CD4-positive, alpha-beta T cell (primary cell): ENCODE measurements at regions not wholly inside any gene's neighbourhood (a gene's known extent, or its start where the extent isn't known, plus 50 kb on each side); places are given as distances from the start of the nearest gene placed in this dataset.
"Not testable (repeated sequence)": the region's sequence is repeated elsewhere in the genome, so short reads cannot be mapped to it uniquely, and the experiment has no call there.

Experiments
- ATAC-seq: fragments of 200-7000 bp; cut with Tn5 transposase; one replicate; pipeline ENCODE4 v1.10.0; 2022; ENCODE audit warnings: mild to moderate bottlenecking; ENCODE audit not compliant: poor library complexity
- CTCF ChIA-PET: fragments of 350-600 bp; sonication (Branson Sonifier 250); formaldehyde crosslinking; loops from one replicate; lab custom pipeline; 2021; ENCODE audit warnings: antibody characterized with exemption, inconsistent platforms; lab: Charles Lee
- POLR2A ChIA-PET: fragments of 350-600 bp; sonication (Branson Sonifier 250); formaldehyde crosslinking; loops from one replicate; lab custom pipeline; 2021; ENCODE audit warnings: antibody characterized with exemption, inconsistent platforms; lab: Charles Lee
- DNase-seq, 14 experiments: peaks; one replicate each; pipeline ENCODE4 v3.0.0-alpha.2; 2013 to 2020; ENCODE audit warnings: mixed read lengths in 2 of 14
- H3K27ac ChIP-seq, 2 donors: one replicate each; pipeline versions ENCODE4 v1.5.1 to v1.7.0; 2013; ENCODE audit warnings: low read length in 2 of 2, low read depth in 1 of 2, mild to moderate bottlenecking in 1 of 2
- H3K27me3 ChIP-seq, 2 experiments: 1 replicate in 1 of 2; 2 replicates in 1 of 2; pipeline versions ENCODE4 v1.6.1 to v1.7.0; 2013; ENCODE audit warnings: low read length in 2 of 2, control low read depth in 1 of 2, mild to moderate bottlenecking in 1 of 2, moderate library complexity in 1 of 2; ENCODE audit not compliant: insufficient read depth in 2 of 2, control insufficient read depth in 1 of 2
- H3K36me3 ChIP-seq: one replicate; pipeline ENCODE4 v1.6.1; 2013; ENCODE audit warnings: low read length, control low read depth; ENCODE audit not compliant: insufficient read depth
- H3K4me1 ChIP-seq: one replicate; pipeline ENCODE4 v1.6.1; 2013; ENCODE audit warnings: low read length, control low read depth; ENCODE audit not compliant: insufficient read depth
- H3K4me3 ChIP-seq: one replicate; pipeline ENCODE4 v1.5.1; 2013; ENCODE audit warnings: mild to moderate bottlenecking, low read length, moderate library complexity
- H3K9me3 ChIP-seq, 2 experiments: 1 replicate in 1 of 2; 2 replicates in 1 of 2; pipeline versions ENCODE4 v1.6.1 to v1.7.0; 2013; ENCODE audit warnings: low read length in 2 of 2, mild to moderate bottlenecking in 2 of 2, control low read depth in 1 of 2, moderate library complexity in 1 of 2; ENCODE audit not compliant: control insufficient read depth in 1 of 2, insufficient read depth in 1 of 2
- H3K27ac Mint-ChIP-seq: one replicate; pipeline ENCODE4 v1.8.0; 2020; ENCODE audit warnings: mixed read lengths
- H3K27me3 Mint-ChIP-seq: one replicate; pipeline ENCODE4 v1.8.0; 2021; ENCODE audit warnings: mixed read lengths
- H3K36me3 Mint-ChIP-seq: one replicate; pipeline ENCODE4 v1.8.0; 2021; ENCODE audit warnings: low read depth, mixed read lengths
- H3K4me1 Mint-ChIP-seq: one replicate; pipeline ENCODE4 v1.8.0; 2021; ENCODE audit warnings: low read depth, mixed read lengths
- H3K4me3 Mint-ChIP-seq: one replicate; pipeline ENCODE4 v1.8.0; 2020; ENCODE audit warnings: mild to moderate bottlenecking, mixed read lengths
- H3K9me3 Mint-ChIP-seq: one replicate; pipeline ENCODE4 v1.8.0; 2020; ENCODE audit warnings: mixed read lengths
- CTCF ChIP-seq: fragments of 200-600 bp; IDR thresholded peaks from one replicate; pipeline ENCODE4 v1.8.0; 2022; ENCODE audit warnings: antibody characterized with exemption, mild to moderate bottlenecking
- intact Hi-C, 2 experiments: fragments of 100-400 bp; cut with DNase I in 1 of 2; cut with micrococcal nuclease in 1 of 2; formaldehyde crosslinking; loops; one replicate each; pipeline versions ENCODE4 v1.15.1 to v1.9.0; 2023 to 2025; cut with DNase I, micrococcal nuclease

- H3K36me3 ChIP-seq: no peaks in the 10 kb centered on the region
- no peaks in the 10 kb centered on the region for H3K4me1 Mint-ChIP-seq
- ChIA-PET CTCF (no interaction called here), POLR2A (no interaction called here)
- H3K4me3 ChIP-seq: no peak overlapping the region
- no peak overlapping the region for H3K27ac Mint-ChIP-seq
- ATAC-seq (no peak), DNase-seq (no peak)
- intact Hi-C loops: no loop called here
- no peak overlapping the region for H3K4me3 Mint-ChIP-seq
- H3K36me3 Mint-ChIP-seq: no peaks in the 10 kb centered on the region
- no peaks in the 10 kb centered on the region for H3K4me1 ChIP-seq
- H3K27me3 ChIP-seq: no peaks in the 10 kb centered on the region
- H3K27me3 Mint-ChIP-seq: no peaks in the 10 kb centered on the region
- no peak for TF ChIP-seq CTCF
- H3K9me3 Mint-ChIP-seq: peaks cover 10% of the 10 kb centered on the region
- no peak overlapping the region for H3K27ac ChIP-seq
- H3K9me3 ChIP-seq: peaks cover 0 to 6% of the 10 kb centered on the region in 2 experiments
Observed at GRCh38 chr18:65671621-65672415, 79.0 kb upstream of the CDH7 start.

GRCh38 chr18:65670145-65670544 lies 80.7 kb upstream of the CDH7 start:
- H3K27ac ChIP-seq, H3K36me3 ChIP-seq, DNase-seq, CTCF ChIA-PET, H3K27me3 ChIP-seq, H3K9me3 ChIP-seq, H3K9me3 Mint-ChIP-seq, ATAC-seq, H3K27ac Mint-ChIP-seq, H3K4me3 Mint-ChIP-seq, POLR2A ChIA-PET, H3K4me1 ChIP-seq, H3K27me3 Mint-ChIP-seq, H3K36me3 Mint-ChIP-seq, H3K4me1 Mint-ChIP-seq, H3K4me3 ChIP-seq: not testable (repeated sequence)
- intact Hi-C loops: loop anchor here in 1 of 2 experiments (1.0 kb wide), 1 partner anchor 22 kb away; no protein-coding TSS in a partner anchor

- no peaks in the 10 kb centered on the region for H3K36me3 Mint-ChIP-seq
- H3K27me3 Mint-ChIP-seq: no peaks in the 10 kb centered on the region
- Histone ChIP-seq H3K36me3 (no peaks in the 10 kb centered on the region), H3K9me3 (no peaks in the 10 kb centered on the region), H3K27ac (no peak overlapping the region), H3K4me3 (no peak overlapping the region), H3K4me1 (no peaks in the 10 kb centered on the region), H3K27me3 (no peaks in the 10 kb centered on the region)
- peaks cover 11% of the 10 kb centered on the region for H3K9me3 Mint-ChIP-seq
- no peak overlapping the region for H3K27ac Mint-ChIP-seq
- no peaks in the 10 kb centered on the region for H3K4me1 Mint-ChIP-seq
- no peak overlapping the region for H3K4me3 Mint-ChIP-seq
- no peak for DNase-seq
- no peak for ATAC-seq
- no peak for TF ChIP-seq CTCF
- intact Hi-C loops: no loop called here
- CTCF ChIA-PET: no interaction called here
- POLR2A ChIA-PET: no interaction called here
Observed at GRCh38 chr18:65661391-65661790, 89.4 kb upstream of the CDH7 start.

- H3K27me3 ChIP-seq: no peaks in the 10 kb centered on the region
- no peaks in the 10 kb centered on the region for H3K27me3 Mint-ChIP-seq
- DNase-seq: no peak
- H3K27ac Mint-ChIP-seq: no peak overlapping the region
- no peaks in the 10 kb centered on the region for H3K4me1 Mint-ChIP-seq
- intact Hi-C loops: no loop called here
- POLR2A ChIA-PET: no interaction called here
- CTCF ChIA-PET: no interaction called here
- H3K9me3 ChIP-seq: no peaks in the 10 kb centered on the region
- no peak for TF ChIP-seq CTCF
- H3K4me3 Mint-ChIP-seq: no peak overlapping the region
- ATAC-seq: no peak
- H3K36me3 Mint-ChIP-seq: no peaks in the 10 kb centered on the region
- H3K27ac ChIP-seq: no peak overlapping the region
- no peaks in the 10 kb centered on the region for H3K36me3 ChIP-seq
- peaks cover 12% of the 10 kb centered on the region for H3K9me3 Mint-ChIP-seq
- no peak overlapping the region for H3K4me3 ChIP-seq
- H3K4me1 ChIP-seq: no peaks in the 10 kb centered on the region
Observed at GRCh38 chr18:65659912-65660311, 90.9 kb upstream of the CDH7 start.
